Activated CD8-positive, alpha-beta memory T cell treated with anti-CD3 and anti-CD28 coated beads, Interleukin-2, amount 10 ng/mL, durations not matched to agents 7 days and 5 days (primary cell): ENCODE measurements at regions not wholly inside any gene's neighbourhood (a gene's known extent, or its start where the extent isn't known, plus 50 kb on each side); places are given as distances from the start of the nearest gene placed in this dataset.
A peak's percentile ranks its signal among the peaks of the same experiment; 100 is the strongest.

ENCODE experiments used
- ATAC-seq: fragments of 150-1000 bp; cut with Tn5 transposase; one replicate; pipeline ENCODE4 v1.10.0; 2021; ENCODE audit warnings: moderate library complexity
- CTCF ChIA-PET: fragments of 350-600 bp; sonication (Branson Sonifier 250); formaldehyde crosslinking; loops from one replicate; lab custom pipeline; 2021; ENCODE audit warnings: antibody characterized with exemption; lab: Charles Lee
- DNase-seq: peaks from one replicate; pipeline ENCODE4 v3.0.0-alpha.2; 2020
- H3K27ac Mint-ChIP-seq: one replicate; pipeline ENCODE4 v1.8.0; 2021; ENCODE audit warnings: mild to moderate bottlenecking, mixed read lengths
- H3K27me3 Mint-ChIP-seq: one replicate; pipeline ENCODE4 v1.8.0; 2021; ENCODE audit warnings: mixed read lengths
- H3K36me3 Mint-ChIP-seq: one replicate; pipeline ENCODE4 v1.8.0; 2021; ENCODE audit warnings: mild to moderate bottlenecking, mixed read lengths
- H3K4me1 Mint-ChIP-seq: one replicate; pipeline ENCODE4 v1.8.0; 2021; ENCODE audit warnings: mixed read lengths
- H3K4me3 Mint-ChIP-seq: one replicate; pipeline ENCODE4 v1.8.0; 2021; ENCODE audit warnings: mild to moderate bottlenecking, moderate library complexity, mixed read lengths
- H3K9me3 Mint-ChIP-seq: one replicate; pipeline ENCODE4 v1.8.0; 2022; ENCODE audit warnings: low read depth, mixed read lengths

GRCh38 chr14:98606041-98606640, 665.9 kb downstream of the BCL11B start:
- Mint-ChIP-seq H3K9me3 (no peaks in the 10 kb centered on the region), H3K4me3 (no peak overlapping the region), H3K4me1 (no peaks in the 10 kb centered on the region), H3K36me3 (no peaks in the 10 kb centered on the region), H3K27me3 (no peaks in the 10 kb centered on the region), H3K27ac (no peak overlapping the region)
- DNase-seq (peak; percentile 14), ATAC-seq (no peak)
- CTCF ChIA-PET, result no interaction called here

GRCh38 chr14:98606816-98607215, 665.2 kb downstream of the BCL11B start:
- no peaks in the 10 kb centered on the region for H3K9me3 Mint-ChIP-seq
- no peaks in the 10 kb centered on the region for H3K36me3 Mint-ChIP-seq
- no peak overlapping the region for H3K27ac Mint-ChIP-seq
- DNase-seq (peak; percentile 19), ATAC-seq (no peak)
- no peak overlapping the region for H3K4me3 Mint-ChIP-seq
- CTCF ChIA-PET, result no interaction called here
- H3K27me3 Mint-ChIP-seq, result no peaks in the 10 kb centered on the region
- no peaks in the 10 kb centered on the region for H3K4me1 Mint-ChIP-seq

- H3K36me3 Mint-ChIP-seq, result no peaks in the 10 kb centered on the region
- no peak overlapping the region for H3K27ac Mint-ChIP-seq
- H3K9me3 Mint-ChIP-seq, result no peaks in the 10 kb centered on the region
- no peak overlapping the region for H3K4me3 Mint-ChIP-seq
- H3K27me3 Mint-ChIP-seq, result no peaks in the 10 kb centered on the region
- ATAC-seq (no peak), DNase-seq (peak; percentile 25)
- no peaks in the 10 kb centered on the region for H3K4me1 Mint-ChIP-seq
- CTCF ChIA-PET, result no interaction called here
These were observed 664.6 kb downstream of the BCL11B start for GRCh38 chr14:98607341-98607910.

- Mint-ChIP-seq H3K27me3 (no peaks in the 10 kb centered on the region), H3K4me1 (no peaks in the 10 kb centered on the region)
- ATAC-seq, result no peak
These were observed 663.6 kb downstream of the BCL11B start for GRCh38 chr14:98608071-98609060.

GRCh38 chr14:98612434-98613200, 659.4 kb downstream of the BCL11B start:
- no peaks in the 10 kb centered on the region for H3K27me3 Mint-ChIP-seq
- ATAC-seq, result no peak
- CTCF ChIA-PET, result no interaction called here
- H3K4me1 Mint-ChIP-seq, result peaks cover 1% of the 10 kb centered on the region
- no peak for DNase-seq
- no peak overlapping the region for H3K4me3 Mint-ChIP-seq
- H3K9me3 Mint-ChIP-seq, result no peaks in the 10 kb centered on the region
- H3K36me3 Mint-ChIP-seq, result no peaks in the 10 kb centered on the region
- H3K27ac Mint-ChIP-seq, result no peak overlapping the region

More at GRCh38 chr14:98608071-98609060, 663.6 kb downstream of the BCL11B start:
- peak; percentile 31 for DNase-seq
- CTCF ChIA-PET, result no interaction called here
- Mint-ChIP-seq H3K36me3 (no peaks in the 10 kb centered on the region), H3K27ac (no peak overlapping the region), H3K9me3 (no peaks in the 10 kb centered on the region), H3K4me3 (no peak overlapping the region)

- no peaks in the 10 kb centered on the region for H3K27me3 Mint-ChIP-seq
- no peak overlapping the region for H3K4me3 Mint-ChIP-seq
- no peaks in the 10 kb centered on the region for H3K36me3 Mint-ChIP-seq
- H3K4me1 Mint-ChIP-seq, result peaks cover 1% of the 10 kb centered on the region
- H3K27ac Mint-ChIP-seq, result no peak overlapping the region
- no peak for ATAC-seq
- DNase-seq, result no peak
- H3K9me3 Mint-ChIP-seq, result no peaks in the 10 kb centered on the region
- CTCF ChIA-PET, result interaction anchor here (1.3 kb wide), 1 partner anchor 13 kb away, joined by 3 read pairs; no protein-coding TSS in a partner anchor
These were observed 657.3 kb downstream of the BCL11B start for GRCh38 chr14:98614741-98615140.

GRCh38 chr14:98622208-98623051, 649.6 kb downstream of the BCL11B start:
- peaks cover 7% of the 10 kb centered on the region for H3K9me3 Mint-ChIP-seq
- H3K36me3 Mint-ChIP-seq, result peaks cover 2% of the 10 kb centered on the region
- H3K27ac Mint-ChIP-seq, result peak overlapping the region; percentile 12
- ATAC-seq (peak; percentile 55), DNase-seq (no peak)
- peaks cover 13% of the 10 kb centered on the region for H3K4me1 Mint-ChIP-seq
- CTCF ChIA-PET, result no interaction called here
- H3K4me3 Mint-ChIP-seq, result no peak overlapping the region
- H3K27me3 Mint-ChIP-seq, result no peaks in the 10 kb centered on the region

GRCh38 chr14:98623788-98624415, 648.1 kb downstream of the BCL11B start:
- Mint-ChIP-seq H3K9me3 (peaks cover 10% of the 10 kb centered on the region), H3K27ac (no peak overlapping the region), H3K27me3 (no peaks in the 10 kb centered on the region), H3K4me3 (no peak overlapping the region), H3K4me1 (peaks cover 13% of the 10 kb centered on the region), H3K36me3 (peaks cover 2% of the 10 kb centered on the region)
- no peak for ATAC-seq
- DNase-seq, result no peak
- CTCF ChIA-PET, result interaction anchor here (0.6 kb wide), 1 partner anchor 646 kb away, joined by 3 read pairs; no protein-coding TSS in a partner anchor

GRCh38 chr14:98633380-98633779, 638.6 kb downstream of the BCL11B start:
- Mint-ChIP-seq H3K9me3 (no peaks in the 10 kb centered on the region), H3K4me3 (no peak overlapping the region), H3K27ac (no peak overlapping the region), H3K4me1 (no peaks in the 10 kb centered on the region), H3K27me3 (no peaks in the 10 kb centered on the region), H3K36me3 (no peaks in the 10 kb centered on the region)
- CTCF ChIA-PET, result interaction anchor here (0.6 kb wide), 1 partner anchor 148 kb away, joined by 4 read pairs; no protein-coding TSS in a partner anchor
- ATAC-seq (no peak), DNase-seq (no peak)

GRCh38 chr14:98634043-98634820, 637.8 kb downstream of the BCL11B start:
- CTCF ChIA-PET, result interaction anchor here (0.6 kb wide), 2 partner anchors 149 to 641 kb away, joined by 4 read pairs; no protein-coding TSS in a partner anchor
- no peaks in the 10 kb centered on the region for H3K4me1 Mint-ChIP-seq

GRCh38 chr14:98638366-98638765, 633.6 kb downstream of the BCL11B start:
- no peaks in the 10 kb centered on the region for H3K9me3 Mint-ChIP-seq
- CTCF ChIA-PET, result no interaction called here
- ATAC-seq, result no peak
- H3K27me3 Mint-ChIP-seq, result no peaks in the 10 kb centered on the region
- H3K27ac Mint-ChIP-seq, result no peak overlapping the region
- H3K4me1 Mint-ChIP-seq, result no peaks in the 10 kb centered on the region
- no peak for DNase-seq
- H3K4me3 Mint-ChIP-seq, result no peak overlapping the region
- H3K36me3 Mint-ChIP-seq, result no peaks in the 10 kb centered on the region

More at GRCh38 chr14:98634043-98634820, 637.8 kb downstream of the BCL11B start:
- DNase-seq (no peak), ATAC-seq (no peak)
- H3K27me3 Mint-ChIP-seq, result no peaks in the 10 kb centered on the region
- H3K27ac Mint-ChIP-seq, result no peak overlapping the region
- H3K9me3 Mint-ChIP-seq, result no peaks in the 10 kb centered on the region
- no peaks in the 10 kb centered on the region for H3K36me3 Mint-ChIP-seq
- no peak overlapping the region for H3K4me3 Mint-ChIP-seq
